GM18868 (cell line): ENCODE measurements at regions not wholly inside any gene's neighbourhood (a gene's known extent, or its start where the extent isn't known, plus 50 kb on each side); places are given as distances from the start of the nearest gene placed in this dataset.
"Not testable (repeated sequence)": the region's sequence is repeated elsewhere in the genome, so short reads cannot be mapped to it uniquely, and the experiment has no call there.

ENCODE experiments used
- ATAC-seq: cut with Tn5 transposase; IDR thresholded peaks from one replicate; pipeline ENCODE4 v1.9.1; 2021; ENCODE audit warnings: mild to moderate bottlenecking, moderate library complexity; ENCODE audit not compliant: unreplicated experiment

- ATAC-seq: not testable (repeated sequence)
Measured at GRCh38 chr21:6092401-6092800, 4429.0 kb upstream of the TPTE start.

GRCh38 chr21:6093419-6093818 lies 4428.0 kb upstream of the TPTE start:
- ATAC-seq: not testable (repeated sequence)

- ATAC-seq: not testable (repeated sequence)
Measured at GRCh38 chr21:6093870-6094269, 4427.5 kb upstream of the TPTE start.

GRCh38 chr21:6095304-6095703 lies 4426.1 kb upstream of the TPTE start:
- not testable (repeated sequence) for ATAC-seq

GRCh38 chr21:6096560-6097424 lies 4424.6 kb upstream of the TPTE start:
- ATAC-seq: not testable (repeated sequence)

GRCh38 chr21:6097736-6098135 lies 4423.6 kb upstream of the TPTE start:
- ATAC-seq: not testable (repeated sequence)

- not testable (repeated sequence) for ATAC-seq
Measured at GRCh38 chr21:6098191-6098935, 4423.0 kb upstream of the TPTE start.

GRCh38 chr21:6101588-6101987 lies 4419.8 kb upstream of the TPTE start:
- ATAC-seq: not testable (repeated sequence)

- not testable (repeated sequence) for ATAC-seq
Measured at GRCh38 chr21:6104546-6104945, 4416.8 kb upstream of the TPTE start.

GRCh38 chr21:6106686-6107567 lies 4414.5 kb upstream of the TPTE start:
- not testable (repeated sequence) for ATAC-seq

- ATAC-seq: not testable (repeated sequence)
Measured at GRCh38 chr21:6108894-6109293, 4412.5 kb upstream of the TPTE start.

- ATAC-seq: not testable (repeated sequence)
Measured at GRCh38 chr21:6109774-6110173, 4411.6 kb upstream of the TPTE start.

GRCh38 chr21:6110716-6111343 lies 4410.6 kb upstream of the TPTE start:
- peak; percentile 86 for ATAC-seq

GRCh38 chr21:6111354-6111753 lies 4410.0 kb upstream of the TPTE start:
- not testable (repeated sequence) for ATAC-seq

GRCh38 chr21:6118336-6118735 lies 4403.0 kb upstream of the TPTE start:
- not testable (repeated sequence) for ATAC-seq

- not testable (repeated sequence) for ATAC-seq
Measured at GRCh38 chr21:6120863-6121262, 4400.5 kb upstream of the TPTE start.

- not testable (repeated sequence) for ATAC-seq
Measured at GRCh38 chr21:6122629-6123028, 4398.8 kb upstream of the TPTE start.

GRCh38 chr21:6123224-6123623 lies 4398.2 kb upstream of the TPTE start:
- ATAC-seq: not testable (repeated sequence)

- ATAC-seq: not testable (repeated sequence)
Measured at GRCh38 chr21:6125549-6126240, 4395.7 kb upstream of the TPTE start.
